ENCODE measurements at regions not wholly inside any gene's neighbourhood (a gene's known extent, or its start where the extent isn't known, plus 50 kb on each side); places are given as distances from the start of the nearest gene placed in this dataset.
"Not testable (repeated sequence)": the region's sequence is repeated elsewhere in the genome, so short reads cannot be mapped to it uniquely, and the experiment has no call there.

DNA sequence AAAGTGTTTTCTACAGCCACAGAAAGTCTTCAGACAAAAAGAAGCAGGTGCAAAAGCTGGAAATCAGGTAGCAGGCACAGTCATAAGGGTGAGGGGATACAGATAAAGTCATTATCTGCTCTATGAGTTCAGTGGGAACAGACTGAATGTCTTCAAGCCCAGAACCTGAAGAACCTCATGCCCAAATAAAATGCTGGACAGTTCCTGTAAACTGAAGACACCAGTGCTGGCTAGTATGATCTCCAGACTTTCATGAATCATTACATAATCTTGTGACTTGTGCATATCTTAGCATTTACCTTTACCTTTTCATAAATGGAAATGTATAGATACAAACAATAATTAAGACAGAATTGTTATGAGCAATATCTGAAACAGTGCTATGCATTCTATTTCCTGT, 728.7 kb downstream of the DNAH5 start:
- H3K4me3 ChIP-seq (replicated peaks; ENCODE audit: low read depth, low read length) = no peak overlapping the region
- DNase-seq (ENCODE audit: extremely low read depth, low read depth) = no peak
- TF ChIP-seq CTCF (IDR thresholded peaks at IDR 0.05; ENCODE audit: low read depth, low read length, missing control alignments) = no peak

- DNase-seq (ENCODE audit: extremely low read depth, low read depth) = no peak
- TF ChIP-seq CTCF (IDR thresholded peaks at IDR 0.05; ENCODE audit: low read depth, low read length, missing control alignments) = no peak
- H3K4me3 ChIP-seq (replicated peaks; ENCODE audit: low read depth, low read length) = no peak overlapping the region
Observed at GRCh38 chr5:13215370-13215769, 729.1 kb downstream of the DNAH5 start.

DNA sequence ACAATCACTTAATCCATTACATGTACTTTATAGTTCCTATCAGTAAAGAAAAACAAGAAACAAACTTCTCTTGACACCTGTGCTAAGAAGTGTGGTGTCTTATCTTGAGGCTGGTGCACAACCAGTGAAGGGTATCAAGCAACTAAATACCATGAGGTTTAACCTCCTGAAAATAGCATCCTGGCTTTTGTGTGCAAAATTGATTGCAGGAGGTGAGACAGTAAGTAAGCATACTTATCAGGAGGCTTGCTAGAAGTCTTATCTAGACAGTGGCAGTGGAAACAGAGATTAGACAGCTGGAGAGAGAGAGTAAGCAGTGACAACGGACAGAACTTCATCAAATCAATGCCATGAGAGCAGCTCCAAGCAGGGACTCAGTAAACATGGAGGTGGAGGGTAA, 730.3 kb downstream of the DNAH5 start:
- TF ChIP-seq CTCF (IDR thresholded peaks at IDR 0.05; ENCODE audit: low read depth, low read length, missing control alignments) = no peak
- no peak for DNase-seq (ENCODE audit: extremely low read depth, low read depth)
- no peak overlapping the region for H3K4me3 ChIP-seq (replicated peaks; ENCODE audit: low read depth, low read length)

GRCh38 chr5:13212886-13213285, 731.6 kb downstream of the DNAH5 start:
- TF ChIP-seq CTCF (IDR thresholded peaks at IDR 0.05; ENCODE audit: low read depth, low read length, missing control alignments) = no peak
- no peak for DNase-seq (ENCODE audit: extremely low read depth, low read depth)
- no peak overlapping the region for H3K4me3 ChIP-seq (replicated peaks; ENCODE audit: low read depth, low read length)

DNA sequence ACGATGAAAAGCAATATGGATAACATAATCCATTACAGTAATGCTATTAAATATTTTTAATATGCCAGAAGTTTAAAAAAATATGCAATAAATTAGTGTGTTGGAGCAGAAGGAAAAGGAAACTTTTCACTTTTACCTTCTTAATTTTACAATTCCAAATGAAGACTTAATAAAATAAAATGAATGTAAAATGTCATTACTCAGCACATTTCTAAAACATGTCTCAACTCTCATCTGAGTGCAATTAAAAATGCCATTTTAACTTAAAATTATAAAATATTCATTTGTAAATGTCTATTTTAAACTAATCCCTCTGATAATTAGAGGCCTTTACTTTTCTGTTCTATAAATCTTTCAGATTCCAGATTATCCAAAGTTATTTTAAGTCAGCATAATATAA, 733.4 kb downstream of the DNAH5 start:
- no peak for TF ChIP-seq CTCF (IDR thresholded peaks at IDR 0.05; ENCODE audit: low read depth, low read length, missing control alignments)
- no peak overlapping the region for H3K4me3 ChIP-seq (replicated peaks; ENCODE audit: low read depth, low read length)
- no peak for DNase-seq (ENCODE audit: extremely low read depth, low read depth)

GRCh38 chr5:13207112-13207511, 737.4 kb downstream of the DNAH5 start:
- no peak overlapping the region for H3K4me3 ChIP-seq (replicated peaks; ENCODE audit: low read depth, low read length)
- TF ChIP-seq CTCF (IDR thresholded peaks at IDR 0.05; ENCODE audit: low read depth, low read length, missing control alignments) = no peak
- DNase-seq (ENCODE audit: extremely low read depth, low read depth) = no peak

DNA sequence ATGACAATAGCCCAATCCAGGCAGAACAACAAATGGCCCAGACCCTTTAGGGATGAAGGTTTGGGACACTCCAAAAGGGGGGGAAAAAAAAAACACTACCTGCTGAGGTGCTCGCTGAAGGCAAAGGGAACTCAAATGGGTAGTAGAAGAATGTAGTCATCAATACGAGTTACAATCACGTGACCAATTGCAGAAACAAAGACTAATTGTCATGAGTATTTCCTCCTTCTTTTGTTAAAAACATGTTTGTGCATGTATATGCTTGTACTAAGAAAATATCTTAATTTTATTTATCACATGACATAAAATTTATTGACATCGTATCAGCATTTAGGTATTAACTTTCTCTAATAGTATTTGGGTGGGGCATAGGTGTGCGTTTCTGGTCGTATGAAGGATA, 743.5 kb downstream of the DNAH5 start:
- H3K4me3 ChIP-seq (replicated peaks; ENCODE audit: low read depth, low read length) = no peak overlapping the region
- DNase-seq (ENCODE audit: extremely low read depth, low read depth) = no peak
- TF ChIP-seq CTCF (IDR thresholded peaks at IDR 0.05; ENCODE audit: low read depth, low read length, missing control alignments) = no peak

- not testable (repeated sequence) for DNase-seq (ENCODE audit: extremely low read depth, low read depth); H3K4me3 ChIP-seq (replicated peaks; ENCODE audit: low read depth, low read length)
Observed at GRCh38 chr5:13198226-13198625, 746.3 kb downstream of the DNAH5 start.
